ENCODE measurements at regions not wholly inside any gene's neighbourhood (a gene's known extent, or its start where the extent isn't known, plus 50 kb on each side); places are given as distances from the start of the nearest gene placed in this dataset.

GRCh38 chr7:380139-380485 lies 90.1 kb downstream of the FOXL3 start:
- Histone ChIP-seq H3K79me2 (ENCODE audit: control insufficient read depth, insufficient read depth, low read length) (no peaks in the 10 kb centered on the region), H3K27me3 (replicated peaks in 1 of 2; ENCODE audit: control insufficient read depth in 2 of 2, insufficient read depth in 2 of 2, low read length in 1 of 2) (no peaks in the 10 kb centered on the region), H2AFZ (ENCODE audit: control insufficient read depth, low read depth, low read length) (no peak overlapping the region), H3K9ac (ENCODE audit: control insufficient read depth, insufficient read depth, low read length) (no peak overlapping the region), H3K4me1 (ENCODE audit: control insufficient read depth, insufficient read depth, low read length) (no peaks in the 10 kb centered on the region), H3K4me2 (ENCODE audit: control insufficient read depth, insufficient read depth) (no peak overlapping the region), H3K36me3 (ENCODE audit: control insufficient read depth in 2 of 2, insufficient read depth in 2 of 2, low read length in 1 of 2) (no peaks in the 10 kb centered on the region), H3K9me3 (replicated peaks; ENCODE audit: control insufficient read depth, insufficient read depth, low read length) (no peaks in the 10 kb centered on the region; the same call in 2 of the 3 replicates), H4K20me1 (ENCODE audit: control insufficient read depth, insufficient read depth) (no peaks in the 10 kb centered on the region), H3K27ac (ENCODE audit: control insufficient read depth, insufficient read depth) (no peak overlapping the region), H3K4me3 (no peak overlapping the region)
- in situ Hi-C loops (cut with MboI) = no loop called here
- no peak for DNase-seq (ENCODE audit: low read depth, low spot score)
- intact Hi-C loops (cut with micrococcal nuclease; ENCODE audit: unreplicated experiment) = no loop called here
- ATAC-seq = no peak
- ChIA-PET SMC1A (ENCODE audit: uncharacterized antibody, unreplicated experiment) (no interaction called here), POLR2A (no interaction called here), RAD21 (ENCODE audit: unreplicated experiment) (no interaction called here), CTCF (no interaction called here)
- TF ChIP-seq IKZF2 (IDR thresholded peaks at IDR 0.05) = no peak
- no peak for TF ChIP-seq ZSCAN29 (IDR thresholded peaks at IDR 0.05)
- TF ChIP-seq BRCA1 (IDR thresholded peaks at IDR 0.05; ENCODE audit: low read depth, low read length) = no peak
- no peak for TF ChIP-seq SREBF2 (IDR thresholded peaks at IDR 0.05; ENCODE audit: low read length)
- TF ChIP-seq MTA2 (IDR thresholded peaks at IDR 0.05; ENCODE audit: low read depth) = no peak
- no peak for TF ChIP-seq CREM (IDR thresholded peaks at IDR 0.05; ENCODE audit: low read depth)
- no peak for TF ChIP-seq KAT2A (conservative IDR thresholded peaks at IDR 0.05; ENCODE audit: control insufficient read depth, low read depth, low read length)
- TF ChIP-seq TAF1 (IDR thresholded peaks at IDR 0.05; ENCODE audit: borderline replicate concordance, low read depth, low read length) = no peak
- no peak for TF ChIP-seq SUZ12 (IDR thresholded peaks at IDR 0.05; ENCODE audit: unreplicated experiment)
- no peak for TF ChIP-seq NBN (IDR thresholded peaks at IDR 0.05)
- no peak for TF ChIP-seq MLLT1 (IDR thresholded peaks at IDR 0.05)
- no peak for TF ChIP-seq EGR1 (IDR thresholded peaks at IDR 0.05; ENCODE audit: borderline replicate concordance in 1 of 2, low read depth in 2 of 2, low read length in 2 of 2)
- TF ChIP-seq EP300 (IDR thresholded peaks at IDR 0.05; ENCODE audit: borderline replicate concordance in 1 of 2, control insufficient read depth in 1 of 2, low read depth in 2 of 2, low read length in 2 of 2) = no peak
- no TSS peak for BruUV-seq (replicated peaks)
- FAIRE-seq = no peak
- 45% methylated on average over 15 of the region's 15 CpGs for WGBS (ENCODE audit: insufficient coverage, insufficient replicate concordance, low lambda C conversion rate, missing lambda C conversion rate)

All from GM12878 (cell line).